AG10803 (cell line): ENCODE measurements at regions not wholly inside any gene's neighbourhood (a gene's known extent, or its start where the extent isn't known, plus 50 kb on each side); places are given as distances from the start of the nearest gene placed in this dataset.
A peak's percentile ranks its signal among the peaks of the same experiment; 100 is the strongest.
"Not testable (repeated sequence)": the region's sequence is repeated elsewhere in the genome, so short reads cannot be mapped to it uniquely, and the experiment has no call there.

Source experiments
- DNase-seq: peaks from one replicate; pipeline ENCODE4 v3.0.0; 2010; ENCODE audit warnings: low read depth
- H3K4me3 ChIP-seq: 2 replicates; pipeline ENCODE4 v1.5.1; 2011; ENCODE audit warnings: mild to moderate bottlenecking, low read length, control low read depth
- CTCF ChIP-seq: conservative IDR thresholded peaks from 2 replicates; pipeline ENCODE4 v1.5.1; 2011; ENCODE audit warnings: mild to moderate bottlenecking, low read length, control low read depth, inconsistent platforms

DNA sequence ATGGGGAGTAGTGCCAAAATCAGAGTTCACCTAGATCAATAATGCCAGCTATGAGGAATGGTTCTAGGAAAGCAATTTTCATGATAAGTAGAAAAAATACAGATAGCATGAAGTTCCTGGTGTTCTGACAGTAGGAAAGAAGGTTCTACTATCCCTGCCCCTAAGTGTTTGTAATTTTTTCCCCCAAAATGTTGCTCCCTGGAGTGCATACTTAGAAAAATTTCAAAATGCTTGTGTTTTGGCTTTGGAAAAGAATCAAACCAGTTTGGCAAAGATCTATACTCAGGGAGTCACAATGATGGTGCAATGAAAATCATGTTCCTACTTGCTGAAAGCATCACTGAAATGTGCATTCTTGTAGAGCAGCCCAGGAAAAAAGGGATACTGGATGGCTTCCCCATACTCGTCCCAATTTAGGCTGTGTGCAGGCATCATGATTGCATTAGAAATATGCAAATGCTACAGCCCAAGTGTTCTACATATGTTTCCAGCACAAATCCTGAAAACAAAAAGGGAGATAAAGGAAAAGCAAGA lies 74.7 kb downstream of the LPAR4 start:
- H3K4me3 ChIP-seq = no peak overlapping the region
- peak; percentile 2 for DNase-seq
- no peak for TF ChIP-seq CTCF

DNA sequence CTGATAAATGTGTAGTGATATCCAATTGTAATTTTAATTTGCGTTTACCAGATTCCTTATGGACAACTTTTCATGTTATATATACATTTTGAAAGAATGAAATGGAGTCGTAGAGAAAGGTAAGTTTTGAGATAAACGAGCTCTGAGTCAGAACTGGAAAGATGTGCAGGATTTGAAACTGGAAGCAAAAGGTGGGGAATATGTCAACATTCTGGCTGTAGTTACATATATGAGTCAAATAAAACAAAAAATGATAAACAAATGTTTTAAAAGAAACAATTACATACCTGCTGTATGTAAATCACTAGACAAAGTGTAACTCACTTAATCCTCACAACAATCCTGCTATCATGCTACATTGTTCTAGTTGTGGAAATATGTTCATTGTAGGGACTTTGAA lies 84.0 kb downstream of the LPAR4 start:
- TF ChIP-seq CTCF = no peak
- no peak for DNase-seq
- no peak overlapping the region for H3K4me3 ChIP-seq

GRCh38 chrX:78838709-78839108 lies 91.2 kb downstream of the LPAR4 start:
- no peak overlapping the region for H3K4me3 ChIP-seq
- TF ChIP-seq CTCF = no peak
- DNase-seq = no peak

DNA sequence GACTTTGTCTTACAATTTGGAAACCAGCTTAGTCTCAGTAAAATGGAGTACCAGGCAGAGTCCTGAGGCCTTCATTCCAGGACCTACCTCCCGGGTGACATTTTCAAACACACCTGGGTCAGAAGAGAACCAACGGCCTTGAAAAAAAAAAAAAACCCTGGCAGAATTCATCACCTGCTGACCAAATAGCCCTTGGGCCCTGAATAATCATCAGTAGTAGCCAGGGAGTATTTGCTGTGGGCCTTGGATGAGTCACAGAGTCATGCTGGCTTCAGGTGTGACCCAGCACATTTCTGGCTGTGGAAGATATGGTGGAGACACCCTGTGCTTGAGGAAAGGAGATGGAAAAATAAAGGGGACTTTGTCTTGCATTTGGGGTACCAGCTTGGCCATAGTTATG lies 92.2 kb downstream of the LPAR4 start:
- H3K4me3 ChIP-seq = no peak overlapping the region
- no peak for TF ChIP-seq CTCF
- DNase-seq = no peak

DNA sequence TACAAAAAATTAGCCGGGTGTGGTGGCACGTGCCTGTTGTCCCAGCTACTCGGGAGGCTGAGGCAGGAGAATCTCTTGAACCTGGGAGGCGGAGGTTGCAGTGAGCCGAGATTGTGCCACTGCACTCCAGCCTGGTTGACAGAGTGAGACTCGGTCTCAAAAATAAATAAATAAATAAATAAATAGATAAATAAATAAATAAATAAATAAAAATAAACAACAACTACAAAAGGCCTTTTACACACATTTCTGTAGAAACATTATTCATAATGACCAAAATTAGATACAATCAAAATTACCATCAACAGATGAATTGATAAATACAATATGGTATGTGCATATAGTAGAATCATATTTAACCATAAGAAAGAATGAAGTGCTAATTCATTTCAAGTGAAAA lies 96.7 kb downstream of the LPAR4 start:
- DNase-seq, H3K4me3 ChIP-seq: not testable (repeated sequence)

- not testable (repeated sequence) for DNase-seq, H3K4me3 ChIP-seq
Measured at GRCh38 chrX:78881248-78881647, 63.9 kb upstream of the P2RY10 start.

- TF ChIP-seq CTCF = peak; percentile 57
- H3K4me3 ChIP-seq = no peak overlapping the region
- peak; percentile 9 for DNase-seq
Measured at GRCh38 chrX:78886550-78886949, 58.6 kb upstream of the P2RY10 start.
